Right lobe of liver (tissue), 4 donors: ENCODE measurements at regions not wholly inside any gene's neighbourhood (a gene's known extent, or its start where the extent isn't known, plus 50 kb on each side); places are given as distances from the start of the nearest gene placed in this dataset.

ENCODE experiments used
- CTCF ChIP-seq, 4 donors: fragments of 200-600 bp in 3 of 4; fragments of 450-650 bp in 1 of 4; IDR thresholded peaks; one replicate each; pipeline versions ENCODE4 v1.5.1 to v1.8.0; 2016 to 2022; ENCODE audit warnings: antibody characterized with exemption in 4 of 4, mild to moderate bottlenecking in 2 of 4
- POLR2A ChIP-seq: fragments of 450-650 bp; IDR thresholded peaks from one replicate; pipeline ENCODE4 v1.6.1; 2017; ENCODE audit warnings: antibody characterized with exemption, mild to moderate bottlenecking
- donor health status: DM: no; HTN: no; CAD: no.
- donor health status: DM: no; HTN: no; CAD: no.
- donor health status: DM: no; HTN: yes; CAD: no.

GRCh38 chr7:142642316-142642715, 107.0 kb upstream of the PRSS1 start:
- no peak for TF ChIP-seq CTCF (IDR thresholded peaks at IDR 0.05)
- no peak for TF ChIP-seq POLR2A
